SK-N-SH (cell line): ENCODE measurements at regions not wholly inside any gene's neighbourhood (a gene's known extent, or its start where the extent isn't known, plus 50 kb on each side); places are given as distances from the start of the nearest gene placed in this dataset.

Source experiments
- CTCF ChIA-PET: fragments of 300-600, 350-600 bp; formaldehyde crosslinking; extraction: SDS; loops from one replicate; lab custom pipeline; 2021; lab: Yijun Ruan, JAX
- POLR2A ChIA-PET: fragments of 350-600 bp; sonication (Branson Sonifier 250); formaldehyde crosslinking; extraction: SDS; loops from one replicate; lab custom pipeline; 2020; ENCODE audit warnings: antibody characterized with exemption, inconsistent platforms; lab: Yijun Ruan, JAX
- DNase-seq: peaks from one replicate; pipeline ENCODE4 v3.0.0; 2012
- H2AFZ ChIP-seq: fragments of 200-600 bp; sonication (generic); 2 replicates; pipeline ENCODE4 v1.8.1; 2016; ENCODE audit warnings: antibody characterized with exemption, mild to moderate bottlenecking, low read depth
- H3F3A ChIP-seq: fragments of 200-600 bp; sonication (generic); replicated peaks from 2 replicates; pipeline ENCODE3; 2016; ENCODE audit warnings: antibody characterized with exemption, mild to moderate bottlenecking; ENCODE audit not compliant: insufficient read depth
- H3K27ac ChIP-seq, 2 experiments: fragments of 200-500 bp in 1 of 2; fragments of 200-600 bp in 1 of 2; sonication (Bioruptor generic) in 1 of 2; sonication (generic), shearing (Covaris generic) in 1 of 2; 2 replicates each; pipeline versions ENCODE4 v1.5.1 to v1.6.1; 2014 to 2016; ENCODE audit warnings: low read depth in 2 of 2, inconsistent platforms in 1 of 2, low read length in 1 of 2, mild to moderate bottlenecking in 1 of 2, mixed read lengths in 1 of 2
- H3K27me3 ChIP-seq: fragments of 200-600 bp; sonication (generic), shearing (Covaris generic); 2 replicates; pipeline ENCODE4 v1.6.1; 2016; ENCODE audit warnings: mixed run types; ENCODE audit not compliant: insufficient read depth
- H3K36me3 ChIP-seq, 2 experiments: fragments of 200-500 bp in 1 of 2; fragments of 200-600 bp in 1 of 2; sonication (Bioruptor generic) in 1 of 2; sonication (generic) in 1 of 2; replicated peaks in 1 of 2; 2 replicates each; pipeline versions ENCODE3 to v1.5.1; 2014 to 2016; ENCODE audit warnings: low read length in 1 of 2, mild to moderate bottlenecking in 1 of 2; ENCODE audit not compliant: insufficient read depth in 2 of 2, control insufficient read depth in 1 of 2
- H3K4me1 ChIP-seq, 2 experiments: fragments of 200-500 bp in 1 of 2; fragments of 200-600 bp in 1 of 2; sonication (Bioruptor generic) in 1 of 2; sonication (generic), shearing (Covaris generic) in 1 of 2; 2 replicates each; pipeline versions ENCODE4 v1.5.1 to v1.6.1; 2014 to 2016; ENCODE audit warnings: low read depth in 1 of 2, low read length in 1 of 2, mixed run types in 1 of 2; ENCODE audit not compliant: insufficient read depth in 2 of 2, control insufficient read depth in 1 of 2
- H3K4me2 ChIP-seq: fragments of 200-600 bp; sonication (generic), shearing (Covaris generic); 2 replicates; pipeline ENCODE4 v1.6.1; 2017; ENCODE audit warnings: mixed run types
- H3K4me3 ChIP-seq, 2 experiments: fragments of 200-500 bp in 1 of 2; fragments of 200-600 bp in 1 of 2; sonication (Bioruptor generic) in 1 of 2; sonication (generic), shearing (Covaris generic) in 1 of 2; 2 replicates each; pipeline versions ENCODE4 v1.5.1 to v1.8.1; 2014 to 2016; ENCODE audit warnings: low read depth in 2 of 2, inconsistent platforms in 1 of 2, low read length in 1 of 2, mild to moderate bottlenecking in 1 of 2, mixed read lengths in 1 of 2, moderate library complexity in 1 of 2
- H3K79me2 ChIP-seq: fragments of 200-600 bp; sonication (generic); 2 replicates; pipeline ENCODE4 v1.8.1; 2017; ENCODE audit warnings: mild to moderate bottlenecking; ENCODE audit not compliant: insufficient read depth
- H3K9ac ChIP-seq: fragments of 200-600 bp; sonication (generic); 2 replicates; pipeline ENCODE4 v1.6.1; 2017; ENCODE audit warnings: mixed run types
- H3K9me2 ChIP-seq: fragments of 200-600 bp; sonication (generic); 2 replicates; pipeline ENCODE4 v1.6.1; 2017; ENCODE audit warnings: mixed run types
- H3K9me3 ChIP-seq: fragments of 200-600 bp; sonication (generic); 2 replicates; pipeline ENCODE4 v1.6.1; 2017; ENCODE audit warnings: mixed run types, mild to moderate bottlenecking, moderate library complexity
- H4K20me1 ChIP-seq: fragments of 200-600 bp; sonication (generic); 2 replicates; pipeline ENCODE4 v1.6.1; 2017; ENCODE audit warnings: mild to moderate bottlenecking, mixed run types; ENCODE audit not compliant: insufficient read depth
- CHD2 ChIP-seq: fragments of 150-350 bp; IDR thresholded peaks from 2 replicates; pipeline ENCODE4 v1.6.1; 2018; ENCODE audit warnings: low read length; ENCODE audit not compliant: partially characterized antibody
- ELF1 ChIP-seq: IDR thresholded peaks from 2 replicates; pipeline ENCODE4 v1.4.0; 2012
- EP300 ChIP-seq, 2 experiments: IDR thresholded peaks; 2 replicates each; pipeline versions ENCODE4 v1.4.0 to v1.6.1; 2012; ENCODE audit warnings: borderline replicate concordance in 1 of 2, low read depth in 1 of 2, low read length in 1 of 2
- EZH2phosphoT487 ChIP-seq: fragments of 200-600 bp; sonication (generic); IDR thresholded peaks from 2 replicates; pipeline ENCODE4 v1.6.1; 2017; ENCODE audit warnings: low read depth, mixed run types, mild to moderate bottlenecking, antibody characterized with exemption, moderate library complexity, borderline replicate concordance
- FOSL2 ChIP-seq: IDR thresholded peaks from 2 replicates; pipeline ENCODE4 v1.4.0; 2012; ENCODE audit warnings: low read depth, mild to moderate bottlenecking, moderate library complexity, borderline replicate concordance
- FOXJ3 ChIP-seq: sonication (generic); formaldehyde crosslinking; IDR thresholded peaks from 2 replicates; pipeline ENCODE4 v1.5.1; 2020; ENCODE audit warnings: mild to moderate bottlenecking, missing genetic modification reagents
- FOXM1 ChIP-seq: IDR thresholded peaks from 2 replicates; pipeline ENCODE4 v1.4.0; 2012; ENCODE audit warnings: low read depth, mild to moderate bottlenecking
- GABPA ChIP-seq: IDR thresholded peaks from 2 replicates; pipeline ENCODE4 v1.4.0; 2012; ENCODE audit warnings: low read depth, mild to moderate bottlenecking
- GATA2 ChIP-seq: sonication (generic); formaldehyde crosslinking; IDR thresholded peaks from 2 replicates; pipeline ENCODE4 v1.5.0; 2020; ENCODE audit warnings: mild to moderate bottlenecking, missing genetic modification reagents
- NFIC ChIP-seq: IDR thresholded peaks from 2 replicates; pipeline ENCODE4 v1.4.0; 2012; ENCODE audit warnings: borderline replicate concordance
- RXRA ChIP-seq: IDR thresholded peaks from 2 replicates; pipeline ENCODE4 v1.4.0; 2012; ENCODE audit warnings: low read depth, mild to moderate bottlenecking, borderline replicate concordance
- TAF1 ChIP-seq: IDR thresholded peaks from 2 replicates; pipeline ENCODE4 v1.6.1; 2012; ENCODE audit warnings: low read depth, mild to moderate bottlenecking, low read length, moderate library complexity, borderline replicate concordance
- TCF12 ChIP-seq: IDR thresholded peaks from 2 replicates; pipeline ENCODE4 v1.4.0; 2012
- TEAD4 ChIP-seq: IDR thresholded peaks from 2 replicates; pipeline ENCODE4 v1.4.0; 2012; ENCODE audit warnings: mild to moderate bottlenecking, borderline replicate concordance; ENCODE audit not compliant: insufficient read depth
- YY1 ChIP-seq: IDR thresholded peaks from 2 replicates; pipeline ENCODE4 v1.4.0; 2012; ENCODE audit warnings: low read depth, mild to moderate bottlenecking
- WGBS: methylation state at CpG from one replicate; pipeline ENCODE4 v1.1.6; 2017; ENCODE audit warnings: low lambda C conversion rate; 5-methylcytosine and 5-hydroxymethylcytosine counted together
- TF ChIP-seq, protein P1 (sequence below): IDR thresholded peaks from 2 replicates; pipeline ENCODE4 v1.6.1; 2012; ENCODE audit warnings: mild to moderate bottlenecking, low read depth, low read length, moderate library complexity
- TF ChIP-seq, protein P2 (sequence below): IDR thresholded peaks from 2 replicates; pipeline ENCODE4 v1.4.0; 2012; ENCODE audit warnings: low read depth, borderline replicate concordance
- TF ChIP-seq, protein P3 (sequence below): fragments of 150-350 bp; IDR thresholded peaks from 2 replicates; pipeline ENCODE4 v1.6.1; 2017; ENCODE audit warnings: antibody characterized with exemption, low read length, low read depth, borderline replicate concordance

DNA sequence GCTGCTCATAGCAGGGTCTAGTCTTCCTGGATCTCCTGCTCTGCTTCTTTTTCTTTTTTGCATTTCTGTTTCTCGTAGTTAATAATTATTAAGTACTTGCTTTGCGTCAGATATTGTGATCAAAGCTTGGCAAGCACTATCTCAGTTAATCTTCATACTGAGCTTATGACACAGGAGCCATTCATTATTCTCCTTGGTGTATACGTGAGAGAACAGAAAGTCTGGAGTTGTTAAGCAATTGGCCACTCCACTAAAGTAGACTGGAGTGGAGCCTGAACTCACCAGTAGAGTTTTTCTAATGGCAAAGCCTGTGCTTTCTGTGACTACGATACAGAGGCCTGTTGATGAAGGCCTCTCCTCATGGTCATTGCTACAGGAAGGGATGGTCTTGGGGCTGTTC, 285.9 kb downstream of the RFC3 start:
- ChIA-PET CTCF (no interaction called here), POLR2A (no interaction called here)
- no peaks in the 10 kb centered on the region for H3K9me3 ChIP-seq
- H3K4me3 ChIP-seq = no peak overlapping the region
- no peaks in the 10 kb centered on the region for H3K27me3 ChIP-seq
- H3F3A ChIP-seq = no peaks in the 10 kb centered on the region
- no peak for DNase-seq
- H3K4me2 ChIP-seq = no peak overlapping the region
- H3K27ac ChIP-seq = no peak overlapping the region
- no peaks in the 10 kb centered on the region for H3K36me3 ChIP-seq
- H3K4me1 ChIP-seq = no peaks in the 10 kb centered on the region
- 86% methylated on average over 4 of the region's 4 CpGs for WGBS
- H4K20me1 ChIP-seq = no peaks in the 10 kb centered on the region
- no peak overlapping the region for H2AFZ ChIP-seq
- no peaks in the 10 kb centered on the region for H3K79me2 ChIP-seq
- no peaks in the 10 kb centered on the region for H3K9me2 ChIP-seq
- TF ChIP-seq EZH2phosphoT487 (no peak), TAF1 (no peak), NFIC (no peak), FOXM1 (no peak), TEAD4 (no peak)
- H3K9ac ChIP-seq = no peak overlapping the region

DNA sequence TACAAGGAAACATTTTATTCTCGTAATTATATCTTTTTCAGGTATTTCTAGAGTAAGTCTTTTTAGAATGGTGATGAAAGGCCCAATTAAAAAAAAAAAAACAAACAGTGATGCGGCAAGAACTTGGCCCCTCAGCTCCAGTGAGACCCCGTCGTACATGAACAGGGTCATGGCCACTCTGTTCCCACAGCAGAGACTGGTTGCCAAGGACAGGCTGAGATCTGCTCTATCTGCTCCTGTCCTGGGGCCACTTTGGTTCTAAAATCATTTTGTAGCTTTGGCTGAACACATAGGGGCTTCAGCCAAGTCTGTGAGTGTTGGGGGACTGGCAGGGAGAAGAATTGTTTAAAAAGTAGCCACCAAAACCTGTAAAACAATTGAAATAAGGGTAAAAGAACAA, 286.9 kb downstream of the RFC3 start:
- H3K27ac ChIP-seq = no peak overlapping the region
- no peak overlapping the region for H2AFZ ChIP-seq
- CTCF ChIA-PET = interaction anchor here (0.7 kb wide), 1 partner anchor 147 kb away, joined by 3 read pairs; no protein-coding TSS in a partner anchor
- no peaks in the 10 kb centered on the region for H3K4me1 ChIP-seq
- no peak for DNase-seq
- POLR2A ChIA-PET = no interaction called here
- H3K4me3 ChIP-seq = no peak overlapping the region
- no peak for TF ChIP-seq CHD2
- TF ChIP-seq YY1 = no peak
- TF ChIP-seq, protein P1, sequence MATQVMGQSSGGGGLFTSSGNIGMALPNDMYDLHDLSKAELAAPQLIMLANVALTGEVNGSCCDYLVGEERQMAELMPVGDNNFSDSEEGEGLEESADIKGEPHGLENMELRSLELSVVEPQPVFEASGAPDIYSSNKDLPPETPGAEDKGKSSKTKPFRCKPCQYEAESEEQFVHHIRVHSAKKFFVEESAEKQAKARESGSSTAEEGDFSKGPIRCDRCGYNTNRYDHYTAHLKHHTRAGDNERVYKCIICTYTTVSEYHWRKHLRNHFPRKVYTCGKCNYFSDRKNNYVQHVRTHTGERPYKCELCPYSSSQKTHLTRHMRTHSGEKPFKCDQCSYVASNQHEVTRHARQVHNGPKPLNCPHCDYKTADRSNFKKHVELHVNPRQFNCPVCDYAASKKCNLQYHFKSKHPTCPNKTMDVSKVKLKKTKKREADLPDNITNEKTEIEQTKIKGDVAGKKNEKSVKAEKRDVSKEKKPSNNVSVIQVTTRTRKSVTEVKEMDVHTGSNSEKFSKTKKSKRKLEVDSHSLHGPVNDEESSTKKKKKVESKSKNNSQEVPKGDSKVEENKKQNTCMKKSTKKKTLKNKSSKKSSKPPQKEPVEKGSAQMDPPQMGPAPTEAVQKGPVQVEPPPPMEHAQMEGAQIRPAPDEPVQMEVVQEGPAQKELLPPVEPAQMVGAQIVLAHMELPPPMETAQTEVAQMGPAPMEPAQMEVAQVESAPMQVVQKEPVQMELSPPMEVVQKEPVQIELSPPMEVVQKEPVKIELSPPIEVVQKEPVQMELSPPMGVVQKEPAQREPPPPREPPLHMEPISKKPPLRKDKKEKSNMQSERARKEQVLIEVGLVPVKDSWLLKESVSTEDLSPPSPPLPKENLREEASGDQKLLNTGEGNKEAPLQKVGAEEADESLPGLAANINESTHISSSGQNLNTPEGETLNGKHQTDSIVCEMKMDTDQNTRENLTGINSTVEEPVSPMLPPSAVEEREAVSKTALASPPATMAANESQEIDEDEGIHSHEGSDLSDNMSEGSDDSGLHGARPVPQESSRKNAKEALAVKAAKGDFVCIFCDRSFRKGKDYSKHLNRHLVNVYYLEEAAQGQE = no peak
- no peak for TF ChIP-seq GABPA
- TF ChIP-seq EP300 (IDR thresholded peaks at IDR 0.05; ENCODE audit: borderline replicate concordance in 1 of 2, low read depth in 1 of 2, low read length in 1 of 2) = no peak
- no peak for TF ChIP-seq EZH2phosphoT487
- TF ChIP-seq, protein P2, sequence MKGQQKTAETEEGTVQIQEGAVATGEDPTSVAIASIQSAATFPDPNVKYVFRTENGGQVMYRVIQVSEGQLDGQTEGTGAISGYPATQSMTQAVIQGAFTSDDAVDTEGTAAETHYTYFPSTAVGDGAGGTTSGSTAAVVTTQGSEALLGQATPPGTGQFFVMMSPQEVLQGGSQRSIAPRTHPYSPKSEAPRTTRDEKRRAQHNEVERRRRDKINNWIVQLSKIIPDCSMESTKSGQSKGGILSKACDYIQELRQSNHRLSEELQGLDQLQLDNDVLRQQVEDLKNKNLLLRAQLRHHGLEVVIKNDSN = no peak
- no peak for TF ChIP-seq FOXM1
- TF ChIP-seq TCF12 = no peak
- no peak for TF ChIP-seq ELF1
- no peak for TF ChIP-seq FOSL2
- TF ChIP-seq NFIC = no peak
- TF ChIP-seq, protein P3, sequence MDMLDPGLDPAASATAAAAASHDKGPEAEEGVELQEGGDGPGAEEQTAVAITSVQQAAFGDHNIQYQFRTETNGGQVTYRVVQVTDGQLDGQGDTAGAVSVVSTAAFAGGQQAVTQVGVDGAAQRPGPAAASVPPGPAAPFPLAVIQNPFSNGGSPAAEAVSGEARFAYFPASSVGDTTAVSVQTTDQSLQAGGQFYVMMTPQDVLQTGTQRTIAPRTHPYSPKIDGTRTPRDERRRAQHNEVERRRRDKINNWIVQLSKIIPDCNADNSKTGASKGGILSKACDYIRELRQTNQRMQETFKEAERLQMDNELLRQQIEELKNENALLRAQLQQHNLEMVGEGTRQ = no peak
- TF ChIP-seq FOXJ3 = no peak
- no peak for TF ChIP-seq RXRA
- TF ChIP-seq GATA2 = no peak
- no peak overlapping the region for H3K4me2 ChIP-seq
- H3K27me3 ChIP-seq = no peaks in the 10 kb centered on the region
- no peaks in the 10 kb centered on the region; the same call in 1 of the 2 replicates for H3K9me3 ChIP-seq
- no peaks in the 10 kb centered on the region for H3K79me2 ChIP-seq
- no peaks in the 10 kb centered on the region for H4K20me1 ChIP-seq
- H3K36me3 ChIP-seq = no peaks in the 10 kb centered on the region
- H3F3A ChIP-seq = no peaks in the 10 kb centered on the region
- H3K9ac ChIP-seq = no peak overlapping the region
- no peaks in the 10 kb centered on the region for H3K9me2 ChIP-seq
- 86% methylated on average over 4 of the region's 4 CpGs for WGBS
